Tibial nerve (tissue), 4 donors: ENCODE measurements at regions not wholly inside any gene's neighbourhood (a gene's known extent, or its start where the extent isn't known, plus 50 kb on each side); places are given as distances from the start of the nearest gene placed in this dataset.

ENCODE experiments used
- DNase-seq, 2 donors: peaks; one replicate each; pipeline ENCODE4 v3.0.0-alpha.2; 2019; ENCODE audit warnings: low spot score in 2 of 2
- H3K27ac ChIP-seq, 4 donors: fragments of 200-600 bp; sonication (generic) in 3 of 4; one replicate each; pipeline ENCODE4 v1.5.1; 2017 to 2019; ENCODE audit warnings: mild to moderate bottlenecking in 1 of 4
- H3K27me3 ChIP-seq, 2 donors: fragments of 200-600 bp; sonication (generic) in 1 of 2; one replicate each; pipeline versions ENCODE4 v1.5.1 to v1.6.0; 2017 to 2019
- H3K36me3 ChIP-seq, 3 donors: fragments of 200-600 bp; sonication (generic); one replicate each; pipeline ENCODE4 v1.5.1; 2018 to 2019
- H3K4me1 ChIP-seq, 4 donors: fragments of 200-600 bp; sonication (generic) in 3 of 4; one replicate each; pipeline ENCODE4 v1.5.1; 2017 to 2019
- H3K4me3 ChIP-seq, 4 donors: fragments of 200-600 bp; sonication (generic) in 3 of 4; one replicate each; pipeline ENCODE4 v1.5.1; 2017 to 2019; ENCODE audit warnings: mild to moderate bottlenecking in 1 of 4, moderate library complexity in 1 of 4
- H3K9me3 ChIP-seq, 4 donors: fragments of 200-600 bp; sonication (generic) in 3 of 4; one replicate each; pipeline ENCODE4 v1.5.1; 2017 to 2019
- CTCF ChIP-seq, 5 experiments: fragments of 200-600 bp in 3 of 5; fragments of 450-650 bp in 2 of 5; sonication (generic) in 3 of 5; IDR thresholded peaks; one replicate each; pipeline ENCODE4 v1.5.1; 2016 to 2019; ENCODE audit warnings: antibody characterized with exemption in 5 of 5, mild to moderate bottlenecking in 3 of 5, moderate library complexity in 2 of 5
- EP300 ChIP-seq, 2 donors: sonication (generic); formaldehyde crosslinking; IDR thresholded peaks; one replicate each; pipeline ENCODE4 v1.6.1; 2017; ENCODE audit warnings: antibody characterized with exemption in 2 of 2, mild to moderate bottlenecking in 1 of 2
- POLR2A ChIP-seq, 2 donors: fragments of 450-650 bp; IDR thresholded peaks; one replicate each; pipeline ENCODE4 v1.6.1; 2017; ENCODE audit warnings: antibody characterized with exemption in 2 of 2, mild to moderate bottlenecking in 2 of 2, moderate library complexity in 2 of 2
- WGBS, 2 donors: methylation state at CpG; one replicate each; pipeline ENCODE4 v1.1.5; 2018; 5-methylcytosine and 5-hydroxymethylcytosine counted together

DNA sequence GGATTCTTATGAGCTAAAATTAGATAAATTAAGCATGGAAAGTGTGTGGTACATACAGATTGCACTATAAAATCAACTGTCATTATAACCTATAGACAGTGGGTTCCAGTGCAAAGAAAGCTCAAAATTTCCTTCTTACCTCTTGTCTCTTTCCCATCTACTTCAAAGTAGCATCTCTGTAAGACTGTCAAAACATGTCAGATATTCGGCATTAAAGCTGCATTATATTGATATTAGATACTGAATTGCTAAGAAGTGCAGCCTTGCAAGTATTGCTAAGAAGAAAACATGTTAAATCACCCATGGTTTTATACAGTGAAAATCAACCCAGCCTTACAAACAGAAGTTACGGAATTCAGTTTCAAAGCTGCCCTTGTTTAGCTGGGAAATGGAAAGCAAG is 849.8 kb upstream of the FAT3 start:
- Histone ChIP-seq H3K27me3 (no peaks in the 10 kb centered on the region), H3K4me3 (no peak overlapping the region), H3K27ac (no peak overlapping the region), H3K36me3 (no peaks in the 10 kb centered on the region), H3K4me1 (no peaks in the 10 kb centered on the region), H3K9me3 (no peaks in the 10 kb centered on the region)
- 69 to 71% methylated on average over 2 of the region's 2 CpGs for WGBS, 2 donors
- TF ChIP-seq POLR2A (IDR thresholded peaks at IDR 0.05) (no peak), EP300 (IDR thresholded peaks at IDR 0.05) (no peak), CTCF (IDR thresholded peaks at IDR 0.05) (no peak)
- DNase-seq: no peak

DNA sequence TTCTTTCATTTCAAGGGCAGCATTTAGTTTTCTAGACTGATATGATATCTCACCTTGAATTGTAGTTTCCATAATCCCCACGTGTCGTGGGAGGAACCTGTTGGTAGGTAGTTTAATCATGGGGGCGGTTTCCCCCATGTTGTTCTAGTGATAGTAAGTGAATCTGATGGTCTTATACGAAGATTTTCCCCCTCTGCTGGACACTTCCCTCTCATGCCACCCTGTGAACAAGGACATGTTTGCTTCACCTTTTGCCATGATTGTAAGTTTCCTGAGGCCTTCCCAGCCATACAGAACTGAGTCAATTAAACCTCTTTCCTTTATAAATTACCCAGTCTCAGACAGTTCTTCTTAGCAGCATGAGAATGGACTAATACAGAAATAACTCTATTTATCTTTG is 851.1 kb upstream of the FAT3 start:
- no peak overlapping the region for H3K4me3 ChIP-seq
- no peaks in the 10 kb centered on the region for H3K36me3 ChIP-seq
- no peak for TF ChIP-seq POLR2A (IDR thresholded peaks at IDR 0.05)
- no peak for TF ChIP-seq CTCF (IDR thresholded peaks at IDR 0.05)
- H3K9me3 ChIP-seq: no peaks in the 10 kb centered on the region
- H3K4me1 ChIP-seq: no peaks in the 10 kb centered on the region
- no peak for DNase-seq
- H3K27ac ChIP-seq: no peak overlapping the region
- no peaks in the 10 kb centered on the region for H3K27me3 ChIP-seq
- WGBS, 2 donors: 76 to 84% methylated on average over 4 of the region's 4 CpGs

- 82 to 85% methylated on average over 6 of the region's 6 CpGs for WGBS, 2 donors
- Histone ChIP-seq H3K36me3 (no peaks in the 10 kb centered on the region), H3K4me3 (no peak overlapping the region), H3K9me3 (no peaks in the 10 kb centered on the region), H3K27ac (no peak overlapping the region), H3K27me3 (no peaks in the 10 kb centered on the region), H3K4me1 (no peaks in the 10 kb centered on the region)
- TF ChIP-seq POLR2A (IDR thresholded peaks at IDR 0.05) (no peak), CTCF (IDR thresholded peaks at IDR 0.05) (no peak), EP300 (IDR thresholded peaks at IDR 0.05) (no peak)
- DNase-seq: no peak
Measured at GRCh38 chr11:91366816-91367215, 857.8 kb upstream of the FAT3 start.

- Histone ChIP-seq H3K36me3 (no peaks in the 10 kb centered on the region), H3K9me3 (no peaks in the 10 kb centered on the region), H3K27ac (no peak overlapping the region), H3K27me3 (no peaks in the 10 kb centered on the region), H3K4me3 (no peak overlapping the region), H3K4me1 (no peaks in the 10 kb centered on the region)
- 60 to 62% methylated on average over 7 of the region's 7 CpGs for WGBS, 2 donors
- TF ChIP-seq CTCF (IDR thresholded peaks at IDR 0.05): no peak
- DNase-seq: no peak
Measured at GRCh38 chr11:91365986-91366585, 858.5 kb upstream of the FAT3 start.

GRCh38 chr11:91350931-91351330 is 873.7 kb upstream of the FAT3 start:
- H3K36me3 ChIP-seq: no peaks in the 10 kb centered on the region
- no peak overlapping the region for H3K27ac ChIP-seq
- 67 to 74% methylated on average over 3 of the region's 3 CpGs for WGBS, 2 donors
- H3K4me1 ChIP-seq: no peaks in the 10 kb centered on the region
- H3K27me3 ChIP-seq: no peaks in the 10 kb centered on the region
- H3K4me3 ChIP-seq: no peak overlapping the region
- no peak for DNase-seq
- H3K9me3 ChIP-seq: no peaks in the 10 kb centered on the region
- TF ChIP-seq POLR2A (IDR thresholded peaks at IDR 0.05) (no peak), EP300 (IDR thresholded peaks at IDR 0.05) (no peak), CTCF (IDR thresholded peaks at IDR 0.05) (no peak)
